D341Med (cell line): ENCODE measurements at regions not wholly inside any gene's neighbourhood (a gene's known extent, or its start where the extent isn't known, plus 50 kb on each side); places are given as distances from the start of the nearest gene placed in this dataset.

ENCODE experiments used
- DNase-seq: peaks from one replicate; pipeline ENCODE4 v3.0.0; 2012; ENCODE audit warnings: low spot score

GRCh38 chr2:168338803-168339437 lies 91.5 kb upstream of the STK39 start:
- DNase-seq: no peak

- DNase-seq: no peak
Measured at GRCh38 chr2:168340931-168341330, 93.5 kb upstream of the STK39 start.

- no peak for DNase-seq
Measured at GRCh38 chr2:168343586-168343985, 96.2 kb upstream of the STK39 start.

- DNase-seq: no peak
Measured at GRCh38 chr2:168344706-168345105, 97.3 kb upstream of the STK39 start.

- no peak for DNase-seq
Measured at GRCh38 chr2:168345601-168346000, 98.2 kb upstream of the STK39 start.

- DNase-seq: peak; percentile 80
Measured at GRCh38 chr2:168346725-168347477, 99.5 kb upstream of the STK39 start.

GRCh38 chr2:168348076-168348475 lies 100.7 kb upstream of the STK39 start:
- DNase-seq: peak; percentile 54

- no peak for DNase-seq
Measured at GRCh38 chr2:168350380-168350779, 103.0 kb upstream of the STK39 start.

- DNase-seq: no peak
Measured at GRCh38 chr2:168353251-168353650, 102.8 kb upstream of the CERS6 start.

GRCh38 chr2:168354499-168354898 lies 101.6 kb upstream of the CERS6 start:
- no peak for DNase-seq

- no peak for DNase-seq
Measured at GRCh38 chr2:168355121-168355520, 101.0 kb upstream of the CERS6 start.

- no peak for DNase-seq
Measured at GRCh38 chr2:168355779-168356476, 100.1 kb upstream of the CERS6 start.

- no peak for DNase-seq
Measured at GRCh38 chr2:168356477-168356835, 99.6 kb upstream of the CERS6 start.

GRCh38 chr2:168357797-168358472 lies 98.1 kb upstream of the CERS6 start:
- DNase-seq: no peak

- DNase-seq: no peak
Measured at GRCh38 chr2:168359082-168359481, 97.0 kb upstream of the CERS6 start.

GRCh38 chr2:168363347-168364092 lies 92.6 kb upstream of the CERS6 start:
- no peak for DNase-seq

- no peak for DNase-seq
Measured at GRCh38 chr2:168365094-168365621, 90.9 kb upstream of the CERS6 start.

- DNase-seq: no peak
Measured at GRCh38 chr2:168369031-168369430, 87.0 kb upstream of the CERS6 start.

- no peak for DNase-seq
Measured at GRCh38 chr2:168371273-168372019, 84.6 kb upstream of the CERS6 start.

- no peak for DNase-seq
Measured at GRCh38 chr2:168373468-168373867, 82.6 kb upstream of the CERS6 start.

GRCh38 chr2:168375195-168375798 lies 80.8 kb upstream of the CERS6 start:
- DNase-seq: no peak
